Neural crest cell (in vitro differentiated cells): ENCODE measurements at regions not wholly inside any gene's neighbourhood (a gene's known extent, or its start where the extent isn't known, plus 50 kb on each side); places are given as distances from the start of the nearest gene placed in this dataset.

ENCODE experiments used
- DNase-seq: peaks from one replicate; pipeline ENCODE4 v3.0.0; 2021; ENCODE audit warnings: low read depth, mixed read lengths, low spot score
- H3K27ac Mint-ChIP-seq: one replicate; pipeline ENCODE4 v1.8.0; 2021; ENCODE audit warnings: mild to moderate bottlenecking, mixed read lengths; ENCODE audit not compliant: unreplicated experiment
- H3K27me3 Mint-ChIP-seq: 2 replicates; pipeline ENCODE4 v1.8.0; 2021; ENCODE audit warnings: low read depth, mild to moderate bottlenecking, mixed read lengths
- H3K36me3 Mint-ChIP-seq: 2 replicates; pipeline ENCODE4 v1.8.0; 2021; ENCODE audit warnings: low read depth, mild to moderate bottlenecking, mixed read lengths
- H3K4me1 Mint-ChIP-seq: 2 replicates; pipeline ENCODE4 v1.8.0; 2021; ENCODE audit warnings: mixed read lengths
- H3K4me3 Mint-ChIP-seq: one replicate; pipeline ENCODE4 v1.8.0; 2021; ENCODE audit warnings: mild to moderate bottlenecking, mixed read lengths
- H3K9me3 Mint-ChIP-seq: 2 replicates; pipeline ENCODE4 v1.8.0; 2021; ENCODE audit warnings: mixed read lengths
- CTCF ChIP-seq: fragments of 200-600 bp; sonication (generic); conservative IDR thresholded peaks from 2 replicates; pipeline ENCODE4 v1.5.0; 2021; ENCODE audit warnings: antibody characterized with exemption, mild to moderate bottlenecking

GRCh38 chr15:101550124-101550523, 60.6 kb upstream of the PCSK6 start:
- Mint-ChIP-seq H3K36me3 (no peaks in the 10 kb centered on the region), H3K27me3 (peaks cover 49% of the 10 kb centered on the region), H3K4me1 (no peaks in the 10 kb centered on the region), H3K9me3 (no peaks in the 10 kb centered on the region), H3K4me3 (no peak overlapping the region), H3K27ac (no peak overlapping the region)
- no peak for DNase-seq
- no peak for TF ChIP-seq CTCF

GRCh38 chr15:101549647-101550046, 60.1 kb upstream of the PCSK6 start:
- Mint-ChIP-seq H3K27me3 (peaks cover 53% of the 10 kb centered on the region), H3K9me3 (no peaks in the 10 kb centered on the region)

GRCh38 chr15:101547737-101548136, 58.2 kb upstream of the PCSK6 start:
- H3K27ac Mint-ChIP-seq: no peak overlapping the region
- no peak overlapping the region for H3K4me3 Mint-ChIP-seq
- no peaks in the 10 kb centered on the region for H3K9me3 Mint-ChIP-seq
- H3K4me1 Mint-ChIP-seq: no peaks in the 10 kb centered on the region
- H3K36me3 Mint-ChIP-seq: no peaks in the 10 kb centered on the region
- no peak for TF ChIP-seq CTCF
- peaks cover 64% of the 10 kb centered on the region for H3K27me3 Mint-ChIP-seq
- no peak for DNase-seq

More at GRCh38 chr15:101549647-101550046, 60.1 kb upstream of the PCSK6 start:
- Mint-ChIP-seq H3K4me3 (no peak overlapping the region), H3K36me3 (no peaks in the 10 kb centered on the region), H3K4me1 (no peaks in the 10 kb centered on the region), H3K27ac (no peak overlapping the region)
- no peak for TF ChIP-seq CTCF
- DNase-seq: no peak

GRCh38 chr15:101545548-101546505, 56.3 kb upstream of the PCSK6 start:
- Mint-ChIP-seq H3K27me3 (peaks cover 61% of the 10 kb centered on the region), H3K36me3 (no peaks in the 10 kb centered on the region), H3K4me3 (no peak overlapping the region), H3K9me3 (no peaks in the 10 kb centered on the region), H3K27ac (no peak overlapping the region), H3K4me1 (no peaks in the 10 kb centered on the region)
- DNase-seq: no peak
- no peak for TF ChIP-seq CTCF

- Mint-ChIP-seq H3K27me3 (peaks cover 53% of the 10 kb centered on the region), H3K27ac (no peak overlapping the region), H3K4me3 (no peak overlapping the region), H3K4me1 (no peaks in the 10 kb centered on the region), H3K9me3 (no peaks in the 10 kb centered on the region), H3K36me3 (no peaks in the 10 kb centered on the region)
- DNase-seq: no peak
- TF ChIP-seq CTCF: no peak
Observed at GRCh38 chr15:101544613-101544945, 55.1 kb upstream of the PCSK6 start.
